Fibroblast of skin of abdomen (primary cell): ENCODE measurements at regions not wholly inside any gene's neighbourhood (a gene's known extent, or its start where the extent isn't known, plus 50 kb on each side); places are given as distances from the start of the nearest gene placed in this dataset.

Experiments used
- DNase-seq: peaks from one replicate; pipeline ENCODE4 v3.0.0-alpha.2; 2013

- peak; percentile 33 for DNase-seq
Measured at GRCh38 chr1:75083848-75084514, 50.2 kb upstream of the LHX8 start.
